HG02610 (cell line): ENCODE measurements at regions not wholly inside any gene's neighbourhood (a gene's known extent, or its start where the extent isn't known, plus 50 kb on each side); places are given as distances from the start of the nearest gene placed in this dataset.
"Not testable (repeated sequence)": the region's sequence is repeated elsewhere in the genome, so short reads cannot be mapped to it uniquely, and the experiment has no call there.

Source experiments
- ATAC-seq: cut with Tn5 transposase; IDR thresholded peaks from one replicate; pipeline ENCODE4 v1.9.1; 2021; ENCODE audit warnings: mild to moderate bottlenecking, moderate library complexity; ENCODE audit not compliant: unreplicated experiment

GRCh38 chr10:27391325-27391724 lies 112.8 kb upstream of the RAB18 start:
- no peak for ATAC-seq

DNA sequence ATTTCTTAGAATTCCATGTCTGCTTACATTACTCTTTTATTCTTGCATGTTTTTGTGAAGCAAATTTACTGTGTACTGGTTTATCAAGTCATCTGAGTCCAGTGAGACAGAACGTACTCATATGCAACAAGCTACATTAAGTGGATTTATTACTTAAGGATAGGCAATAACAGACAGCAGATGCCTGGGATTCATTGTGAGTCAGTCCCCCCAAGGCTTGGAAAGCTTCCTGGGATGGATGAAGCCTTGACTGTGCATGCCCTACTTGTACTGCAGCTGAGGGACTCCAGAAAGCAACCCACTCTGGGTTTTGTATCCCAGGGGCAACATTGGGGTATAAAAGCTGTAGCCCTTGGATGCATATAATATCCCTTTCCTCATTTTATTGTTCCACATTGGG lies 113.4 kb upstream of the RAB18 start:
- ATAC-seq: no peak

DNA sequence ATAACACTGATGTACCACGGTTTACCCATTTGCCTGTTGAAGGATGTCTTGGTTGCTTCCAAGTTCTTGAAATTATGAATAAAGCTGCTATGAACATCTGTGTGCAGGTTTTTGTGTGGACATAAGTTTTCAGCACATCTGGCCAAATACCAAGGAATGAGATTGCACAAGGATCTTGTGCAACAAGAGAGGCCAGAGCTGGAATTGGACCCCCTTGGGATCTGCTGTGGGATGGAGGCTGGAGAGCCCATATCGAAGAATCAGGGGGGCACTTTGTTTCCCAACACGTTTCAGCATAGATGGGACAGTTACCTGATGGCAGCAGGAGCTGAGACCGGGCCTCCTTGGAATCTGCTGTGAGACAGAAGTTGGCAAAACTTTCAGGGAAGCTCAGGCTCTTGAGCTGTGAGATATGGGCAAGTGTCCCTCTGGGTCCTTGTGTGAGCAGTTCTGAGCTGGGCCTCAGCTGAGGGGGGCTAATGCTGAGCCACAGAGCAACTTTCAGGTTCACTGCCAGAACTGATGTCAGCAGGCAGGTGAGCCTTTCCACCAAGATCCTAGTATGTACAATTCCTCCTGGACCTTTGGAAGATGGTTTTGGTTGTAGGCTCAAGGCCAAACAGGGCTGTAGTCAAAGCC lies 115.2 kb upstream of the RAB18 start:
- no peak for ATAC-seq

DNA sequence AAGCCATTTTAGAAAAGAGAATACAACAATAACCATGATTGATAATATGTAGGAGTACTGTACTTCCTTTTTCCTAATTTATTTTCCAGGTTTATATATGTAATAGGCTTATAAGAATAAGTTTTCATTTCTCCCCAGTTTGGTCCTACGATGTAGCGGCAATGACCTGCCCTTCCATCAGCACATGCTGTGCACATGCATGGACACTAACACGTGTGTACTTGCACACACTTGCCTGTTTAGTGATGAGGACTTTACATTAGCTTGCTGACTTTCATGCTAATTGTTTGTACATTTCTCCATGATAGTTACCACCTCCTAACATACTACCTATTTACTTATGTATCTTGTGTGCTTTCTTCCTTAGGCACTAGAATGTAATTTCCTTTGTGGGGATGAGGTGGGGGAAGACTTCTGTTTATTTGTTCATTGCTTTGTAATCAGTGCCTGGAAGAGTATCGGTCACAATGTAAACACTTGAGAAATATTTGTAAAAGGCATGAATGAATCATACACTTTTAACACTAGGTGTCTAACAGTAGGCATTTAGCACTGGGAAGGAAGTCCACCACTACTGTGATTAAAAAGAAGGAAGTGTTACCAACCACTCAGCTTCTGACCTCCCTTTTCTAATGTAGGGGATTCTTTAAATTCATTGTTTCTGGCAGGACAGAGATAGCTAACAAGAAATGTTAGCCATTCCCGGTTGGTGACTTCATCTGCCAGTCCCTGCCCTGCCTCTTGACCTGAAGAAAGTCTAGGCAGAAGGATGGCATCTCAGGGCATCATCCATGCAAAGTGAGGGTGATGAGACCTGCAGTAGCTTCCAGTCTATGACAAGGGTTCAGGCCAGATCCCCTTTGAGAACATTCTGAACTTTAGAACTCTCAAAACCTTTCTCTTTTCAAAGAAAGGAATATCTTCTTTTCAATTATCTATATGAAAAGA lies 120.2 kb upstream of the RAB18 start:
- no peak for ATAC-seq

DNA sequence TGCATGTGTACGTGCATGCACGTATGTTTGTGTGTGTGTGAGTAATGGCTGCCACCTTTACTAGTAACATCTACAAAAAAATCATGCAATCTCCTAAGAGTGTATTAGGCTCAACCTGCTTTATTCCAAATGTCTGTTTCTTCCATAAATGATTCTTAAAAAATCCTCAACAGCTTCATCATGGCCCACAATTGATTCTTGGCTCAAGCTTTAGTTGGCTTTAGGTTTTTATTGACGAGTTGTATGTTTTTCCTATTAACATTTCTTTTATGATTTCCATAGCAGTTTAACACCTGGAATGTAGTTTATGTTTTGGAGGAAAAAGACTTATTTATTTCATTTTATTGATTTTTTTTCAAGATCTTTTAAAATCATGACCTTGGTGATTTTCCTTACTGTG lies 121.9 kb upstream of the RAB18 start:
- ATAC-seq: no peak

DNA sequence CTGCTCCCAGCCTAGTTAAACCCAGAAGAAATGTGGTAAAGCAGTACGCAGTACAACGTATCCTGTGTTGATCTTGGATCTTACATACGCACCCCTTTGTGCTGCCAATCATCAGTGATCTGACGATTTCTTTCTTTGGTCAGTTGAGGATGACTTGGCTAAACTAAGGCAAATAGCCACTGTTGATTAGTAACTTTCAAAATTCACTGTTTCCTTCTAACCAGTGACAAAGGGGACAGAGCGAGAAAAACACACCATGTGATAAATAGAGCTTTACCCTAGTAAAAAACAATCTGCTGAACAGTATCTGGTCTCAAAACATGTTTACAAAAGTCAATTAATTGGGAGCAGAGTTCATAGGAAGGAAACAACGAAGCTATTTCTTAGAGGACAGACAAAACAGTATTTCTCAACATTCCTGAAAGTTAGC lies 123.2 kb upstream of the RAB18 start:
- ATAC-seq: no peak

DNA sequence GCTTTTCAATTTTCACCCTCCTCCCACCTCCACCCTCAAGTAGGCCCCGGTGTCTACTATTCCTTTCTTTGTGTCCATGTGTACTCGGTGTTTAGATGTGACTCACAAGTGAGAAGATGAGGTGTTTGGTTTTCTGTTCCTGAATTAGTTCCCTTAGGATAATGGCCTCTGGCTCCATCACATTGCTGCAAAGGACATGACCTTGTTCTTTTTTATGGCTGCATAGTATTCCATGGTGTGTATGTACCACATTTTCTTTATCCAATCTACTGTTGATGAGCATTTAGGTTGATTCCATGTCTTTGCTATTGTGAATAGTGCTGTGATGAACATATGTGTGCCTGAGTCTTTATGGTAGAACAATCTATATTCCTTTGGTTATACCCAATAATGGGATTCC lies 125.1 kb upstream of the RAB18 start:
- not testable (repeated sequence) for ATAC-seq

DNA sequence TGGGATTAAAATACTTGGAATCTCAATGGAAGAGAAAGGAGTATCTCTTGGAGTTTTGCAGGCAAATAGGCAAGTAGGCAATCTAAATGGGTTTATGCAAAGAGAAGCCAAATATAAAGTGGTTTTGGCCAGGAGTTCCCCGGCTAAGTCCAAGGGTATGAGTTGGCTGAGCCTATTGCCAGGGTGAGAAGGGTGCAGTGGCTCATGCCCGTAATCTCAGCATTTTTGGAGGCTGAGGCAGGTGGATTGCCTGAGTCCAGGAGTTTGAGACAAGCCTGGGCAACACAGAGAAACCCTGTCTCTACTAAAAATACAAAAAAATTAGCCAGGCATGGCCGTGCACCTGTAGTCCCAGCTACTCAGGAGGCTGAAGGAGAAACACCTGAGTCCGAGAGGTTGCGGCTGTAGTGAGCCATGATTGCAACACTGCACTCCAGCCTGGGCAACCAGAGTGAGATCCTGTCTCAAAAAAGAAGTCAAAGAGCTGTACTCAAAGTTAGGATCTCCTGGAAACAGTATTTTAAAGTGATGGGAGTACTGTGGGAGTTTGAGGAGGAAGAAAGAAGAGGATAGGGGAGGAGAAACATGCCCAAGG lies 130.4 kb upstream of the RAB18 start:
- ATAC-seq: no peak

GRCh38 chr10:27372095-27372494 lies 131.5 kb upstream of the ACBD5 start:
- no peak for ATAC-seq

GRCh38 chr10:27371375-27371774 lies 130.8 kb upstream of the ACBD5 start:
- not testable (repeated sequence) for ATAC-seq

- ATAC-seq: no peak
Measured at GRCh38 chr10:27369880-27370279, 129.3 kb upstream of the ACBD5 start.

GRCh38 chr10:27368706-27369105 lies 128.1 kb upstream of the ACBD5 start:
- ATAC-seq: no peak

GRCh38 chr10:27366769-27367168 lies 126.2 kb upstream of the ACBD5 start:
- peak; percentile 66 for ATAC-seq

DNA sequence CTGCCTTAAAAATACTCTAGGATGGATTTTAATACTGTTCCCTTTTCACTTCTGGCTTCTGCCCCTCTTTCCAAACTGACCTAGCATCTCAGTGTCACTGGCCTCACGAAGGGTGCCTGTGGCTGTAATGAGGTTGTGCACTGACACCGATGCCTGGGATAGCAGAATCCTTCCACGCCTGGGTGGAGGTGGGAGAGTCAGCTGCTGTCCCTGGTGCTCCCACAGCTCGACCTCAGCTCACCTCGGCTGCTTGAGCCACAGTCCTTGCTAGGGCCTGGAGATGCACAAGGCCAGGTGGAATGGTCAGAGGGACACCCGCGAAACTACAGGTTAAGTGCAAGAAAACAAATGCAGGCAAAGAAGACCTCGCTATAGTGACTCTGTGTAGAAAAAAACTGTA lies 123.4 kb upstream of the ACBD5 start:
- no peak for ATAC-seq

DNA sequence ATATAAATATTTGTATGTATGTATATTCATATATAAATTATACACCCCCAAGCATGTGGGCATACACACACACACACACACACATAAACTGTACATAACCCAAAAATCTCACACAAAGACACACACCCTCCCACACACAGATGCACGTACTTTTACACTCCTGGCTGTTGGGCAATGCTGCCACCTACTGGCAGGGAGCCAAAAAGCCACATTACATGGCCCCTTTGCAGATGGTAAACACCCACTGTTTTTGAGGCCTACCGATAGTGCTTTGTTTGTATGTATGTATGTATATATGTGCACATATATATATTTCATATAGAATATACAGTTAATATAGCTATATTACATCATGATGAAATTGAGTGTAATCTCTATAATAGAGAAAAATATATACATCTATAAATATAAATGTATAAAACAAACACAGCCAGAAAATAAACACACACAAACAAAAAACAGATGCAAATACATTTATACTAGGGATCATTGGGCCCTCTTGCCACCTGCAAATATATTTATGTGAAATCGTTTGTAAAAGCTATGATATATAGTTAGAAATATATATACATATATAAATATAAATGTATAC lies 120.1 kb upstream of the ACBD5 start:
- ATAC-seq: peak; percentile 92

GRCh38 chr10:27359792-27360355 lies 119.3 kb upstream of the ACBD5 start:
- no peak for ATAC-seq

DNA sequence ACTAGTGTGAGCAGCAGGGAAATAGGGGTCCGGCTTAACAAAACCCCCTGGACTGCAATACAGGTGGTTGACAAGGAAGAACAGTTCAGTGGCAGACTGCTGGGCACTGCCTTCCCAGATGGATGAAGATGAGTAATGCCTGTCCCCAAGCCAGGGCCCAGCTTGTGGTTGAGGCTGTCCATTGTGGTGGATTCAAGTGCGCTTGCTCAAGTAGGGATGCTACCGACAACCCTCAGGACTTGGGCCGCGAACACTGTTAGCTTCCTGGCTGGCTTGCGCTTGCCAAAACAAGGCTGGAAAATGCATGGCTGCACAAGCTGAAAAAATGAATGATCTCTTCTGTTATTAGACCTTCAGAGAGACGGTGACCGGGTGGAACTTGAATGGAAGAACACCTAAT lies 116.1 kb upstream of the ACBD5 start:
- no peak for ATAC-seq

DNA sequence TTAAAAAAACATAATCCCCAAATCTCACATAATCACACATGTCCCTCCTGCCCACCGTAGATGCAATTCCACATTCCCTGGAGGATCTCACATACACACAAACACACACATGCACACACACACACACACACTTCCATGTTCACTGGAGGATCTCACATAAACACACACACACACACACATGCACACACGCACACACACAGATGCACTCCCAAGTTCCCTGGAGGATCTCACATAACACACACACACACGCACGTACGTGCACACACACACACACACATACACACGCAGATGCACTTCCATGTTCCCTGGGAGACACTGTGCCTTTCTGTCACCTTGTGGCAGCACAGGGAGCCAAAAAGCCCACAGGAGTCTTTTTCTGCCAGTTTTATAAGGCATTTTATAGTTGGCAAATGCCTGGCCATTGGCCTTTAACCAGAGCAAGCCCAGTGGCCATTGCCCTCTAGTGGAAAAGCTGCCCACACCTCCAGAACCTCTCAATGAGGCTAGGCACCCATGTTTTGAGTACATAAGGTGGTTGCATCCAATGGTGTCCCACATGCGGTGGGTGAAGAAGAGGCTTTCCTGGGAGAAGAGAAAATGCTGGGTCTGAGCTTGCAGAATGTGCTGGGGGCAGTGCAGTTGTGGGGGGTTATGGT lies 115.4 kb upstream of the ACBD5 start:
- ATAC-seq: no peak

- peak; percentile 86 for ATAC-seq
Measured at GRCh38 chr10:27354643-27355270, 114.2 kb upstream of the ACBD5 start.

- ATAC-seq: peak; percentile 8
Measured at GRCh38 chr10:27354100-27354499, 113.5 kb upstream of the ACBD5 start.
